Testis (tissue), 2 donors: ENCODE measurements at regions not wholly inside any gene's neighbourhood (a gene's known extent, or its start where the extent isn't known, plus 50 kb on each side); places are given as distances from the start of the nearest gene placed in this dataset.

Source experiments
- POLR2A ChIP-seq: fragments of 450-650 bp; IDR thresholded peaks from one replicate; pipeline ENCODE4 v1.6.1; 2017; ENCODE audit warnings: antibody characterized with exemption, mild to moderate bottlenecking, moderate library complexity
- TF ChIP-seq, protein P1 (sequence below), 3 experiments: fragments of 450-650 bp in 2 of 3; fragments of 200-600 bp in 1 of 3; sonication (generic) in 1 of 3; IDR thresholded peaks; one replicate each; pipeline ENCODE4 v1.5.1; 2016 to 2019; ENCODE audit warnings: antibody characterized with exemption in 3 of 3, mild to moderate bottlenecking in 2 of 3, moderate library complexity in 1 of 3

DNA sequence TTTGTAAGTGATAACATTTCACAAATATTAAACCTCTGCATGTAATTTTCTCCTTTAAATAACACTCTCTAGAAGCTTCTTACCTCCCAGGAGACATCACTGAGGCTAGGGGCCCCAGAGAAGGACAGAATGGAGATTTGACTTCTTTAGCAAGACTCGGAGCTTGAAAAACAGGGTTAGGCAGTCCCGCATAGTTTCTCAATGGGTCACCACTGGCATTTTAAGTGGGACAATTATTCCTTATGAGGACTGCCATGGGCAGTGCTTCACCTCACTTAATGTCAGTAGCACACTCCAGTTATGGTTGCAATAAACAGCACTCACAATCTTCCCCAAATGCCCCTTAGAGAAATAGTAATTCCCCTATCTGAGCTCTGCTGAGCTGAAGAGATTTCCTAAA is 66.7 kb upstream of the NOCT start:
- TF ChIP-seq, protein P1, sequence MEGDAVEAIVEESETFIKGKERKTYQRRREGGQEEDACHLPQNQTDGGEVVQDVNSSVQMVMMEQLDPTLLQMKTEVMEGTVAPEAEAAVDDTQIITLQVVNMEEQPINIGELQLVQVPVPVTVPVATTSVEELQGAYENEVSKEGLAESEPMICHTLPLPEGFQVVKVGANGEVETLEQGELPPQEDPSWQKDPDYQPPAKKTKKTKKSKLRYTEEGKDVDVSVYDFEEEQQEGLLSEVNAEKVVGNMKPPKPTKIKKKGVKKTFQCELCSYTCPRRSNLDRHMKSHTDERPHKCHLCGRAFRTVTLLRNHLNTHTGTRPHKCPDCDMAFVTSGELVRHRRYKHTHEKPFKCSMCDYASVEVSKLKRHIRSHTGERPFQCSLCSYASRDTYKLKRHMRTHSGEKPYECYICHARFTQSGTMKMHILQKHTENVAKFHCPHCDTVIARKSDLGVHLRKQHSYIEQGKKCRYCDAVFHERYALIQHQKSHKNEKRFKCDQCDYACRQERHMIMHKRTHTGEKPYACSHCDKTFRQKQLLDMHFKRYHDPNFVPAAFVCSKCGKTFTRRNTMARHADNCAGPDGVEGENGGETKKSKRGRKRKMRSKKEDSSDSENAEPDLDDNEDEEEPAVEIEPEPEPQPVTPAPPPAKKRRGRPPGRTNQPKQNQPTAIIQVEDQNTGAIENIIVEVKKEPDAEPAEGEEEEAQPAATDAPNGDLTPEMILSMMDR (IDR thresholded peaks at IDR 0.05): no peak
- TF ChIP-seq POLR2A: no peak
